Activated naive CD4-positive, alpha-beta T cell treated with anti-CD3 and anti-CD28 coated beads, Interleukin-2, amount 10 ng/mL, durations not matched to agents 7 days and 5 days (primary cell): ENCODE measurements at regions not wholly inside any gene's neighbourhood (a gene's known extent, or its start where the extent isn't known, plus 50 kb on each side); places are given as distances from the start of the nearest gene placed in this dataset.
"Not testable (repeated sequence)": the region's sequence is repeated elsewhere in the genome, so short reads cannot be mapped to it uniquely, and the experiment has no call there.

Experiments used
- CTCF ChIA-PET: fragments of 350-600 bp; sonication (Branson Sonifier 250); formaldehyde crosslinking; loops from one replicate; lab custom pipeline; 2021; ENCODE audit warnings: antibody characterized with exemption; lab: Charles Lee
- DNase-seq: peaks from one replicate; pipeline ENCODE4 v3.0.0-alpha.2; 2020
- H3K27ac Mint-ChIP-seq: one replicate; pipeline ENCODE4 v1.8.0; 2021; ENCODE audit warnings: mild to moderate bottlenecking, moderate library complexity, mixed read lengths
- H3K27me3 Mint-ChIP-seq: one replicate; pipeline ENCODE4 v1.8.0; 2021; ENCODE audit warnings: mild to moderate bottlenecking, mixed read lengths
- H3K36me3 Mint-ChIP-seq: one replicate; pipeline ENCODE4 v1.8.0; 2021; ENCODE audit warnings: mixed read lengths
- H3K4me1 Mint-ChIP-seq: one replicate; pipeline ENCODE4 v1.8.0; 2021; ENCODE audit warnings: mixed read lengths
- H3K4me3 Mint-ChIP-seq: one replicate; pipeline ENCODE4 v1.8.0; 2021; ENCODE audit warnings: mild to moderate bottlenecking, moderate library complexity, mixed read lengths
- H3K9me3 Mint-ChIP-seq: one replicate; pipeline ENCODE4 v1.8.0; 2021; ENCODE audit warnings: mixed read lengths

- Mint-ChIP-seq H3K4me3 (no peak overlapping the region), H3K4me1 (no peaks in the 10 kb centered on the region), H3K27ac (no peak overlapping the region), H3K9me3 (peaks cover 2% of the 10 kb centered on the region), H3K36me3 (no peaks in the 10 kb centered on the region), H3K27me3 (no peaks in the 10 kb centered on the region)
- no peak for DNase-seq
- CTCF ChIA-PET: no interaction called here
Observed at GRCh38 chr5:42301349-42301748, 121.9 kb upstream of the GHR start.

GRCh38 chr5:42302186-42302585, 121.1 kb upstream of the GHR start:
- Mint-ChIP-seq H3K27me3 (no peaks in the 10 kb centered on the region), H3K4me3 (no peak overlapping the region), H3K4me1 (no peaks in the 10 kb centered on the region), H3K36me3 (no peaks in the 10 kb centered on the region), H3K27ac (no peak overlapping the region), H3K9me3 (no peaks in the 10 kb centered on the region)
- DNase-seq: no peak
- CTCF ChIA-PET: no interaction called here

GRCh38 chr5:42306287-42306686, 117.0 kb upstream of the GHR start:
- CTCF ChIA-PET: no interaction called here
- Mint-ChIP-seq H3K4me3 (no peak overlapping the region), H3K9me3 (no peaks in the 10 kb centered on the region), H3K36me3 (no peaks in the 10 kb centered on the region), H3K27ac (no peak overlapping the region), H3K4me1 (no peaks in the 10 kb centered on the region), H3K27me3 (no peaks in the 10 kb centered on the region)
- no peak for DNase-seq

GRCh38 chr5:42309865-42310264, 113.4 kb upstream of the GHR start:
- Mint-ChIP-seq H3K4me3 (no peak overlapping the region), H3K4me1 (no peaks in the 10 kb centered on the region), H3K27ac (no peak overlapping the region), H3K27me3 (no peaks in the 10 kb centered on the region), H3K9me3 (no peaks in the 10 kb centered on the region), H3K36me3 (no peaks in the 10 kb centered on the region)
- CTCF ChIA-PET: no interaction called here
- DNase-seq: no peak

GRCh38 chr5:42315214-42315613, 108.0 kb upstream of the GHR start:
- no peak overlapping the region for H3K4me3 Mint-ChIP-seq
- H3K4me1 Mint-ChIP-seq: no peaks in the 10 kb centered on the region
- no peak overlapping the region for H3K27ac Mint-ChIP-seq
- DNase-seq: no peak
- peaks cover 11% of the 10 kb centered on the region for H3K9me3 Mint-ChIP-seq
- H3K36me3 Mint-ChIP-seq: no peaks in the 10 kb centered on the region
- no peaks in the 10 kb centered on the region for H3K27me3 Mint-ChIP-seq
- CTCF ChIA-PET: no interaction called here

- no peaks in the 10 kb centered on the region for H3K4me1 Mint-ChIP-seq
- CTCF ChIA-PET: interaction anchor here (0.8 kb wide), 1 partner anchor 17 kb away, joined by 3 read pairs; no protein-coding TSS in a partner anchor
- peaks cover 12% of the 10 kb centered on the region for H3K9me3 Mint-ChIP-seq
- no peaks in the 10 kb centered on the region for H3K36me3 Mint-ChIP-seq
- H3K27ac Mint-ChIP-seq: no peak overlapping the region
- H3K4me3 Mint-ChIP-seq: no peak overlapping the region
- no peak for DNase-seq
- H3K27me3 Mint-ChIP-seq: no peaks in the 10 kb centered on the region
Observed at GRCh38 chr5:42317575-42317974, 105.7 kb upstream of the GHR start.

GRCh38 chr5:42319546-42319945, 103.7 kb upstream of the GHR start:
- H3K27ac Mint-ChIP-seq, CTCF ChIA-PET, H3K27me3 Mint-ChIP-seq, H3K36me3 Mint-ChIP-seq, DNase-seq, H3K4me1 Mint-ChIP-seq, H3K4me3 Mint-ChIP-seq: not testable (repeated sequence)
- peaks cover 14% of the 10 kb centered on the region for H3K9me3 Mint-ChIP-seq

GRCh38 chr5:42321785-42322184, 101.5 kb upstream of the GHR start:
- Mint-ChIP-seq H3K4me3 (no peak overlapping the region), H3K27ac (no peak overlapping the region), H3K27me3 (no peaks in the 10 kb centered on the region), H3K36me3 (no peaks in the 10 kb centered on the region), H3K4me1 (no peaks in the 10 kb centered on the region), H3K9me3 (peaks cover 14% of the 10 kb centered on the region)
- DNase-seq: no peak
- CTCF ChIA-PET: no interaction called here

GRCh38 chr5:42337143-42337542, 86.1 kb upstream of the GHR start:
- peaks cover 19% of the 10 kb centered on the region for H3K9me3 Mint-ChIP-seq
- no peaks in the 10 kb centered on the region for H3K36me3 Mint-ChIP-seq
- no peak overlapping the region for H3K27ac Mint-ChIP-seq

GRCh38 chr5:42337607-42338006, 85.6 kb upstream of the GHR start:
- Mint-ChIP-seq H3K9me3 (peaks cover 19% of the 10 kb centered on the region), H3K27ac (no peak overlapping the region), H3K4me1 (no peaks in the 10 kb centered on the region), H3K27me3 (no peaks in the 10 kb centered on the region), H3K36me3 (no peaks in the 10 kb centered on the region), H3K4me3 (no peak overlapping the region)
- CTCF ChIA-PET: no interaction called here
- DNase-seq: no peak

More at GRCh38 chr5:42337143-42337542, 86.1 kb upstream of the GHR start:
- Mint-ChIP-seq H3K4me1 (no peaks in the 10 kb centered on the region), H3K4me3 (no peak overlapping the region), H3K27me3 (no peaks in the 10 kb centered on the region)
- DNase-seq: no peak
- CTCF ChIA-PET: no interaction called here

GRCh38 chr5:42338136-42338535, 85.1 kb upstream of the GHR start:
- H3K27me3 Mint-ChIP-seq: no peaks in the 10 kb centered on the region
- H3K4me3 Mint-ChIP-seq: no peak overlapping the region
- peaks cover 19% of the 10 kb centered on the region for H3K9me3 Mint-ChIP-seq
- CTCF ChIA-PET: no interaction called here
- no peak overlapping the region for H3K27ac Mint-ChIP-seq
- DNase-seq: no peak
- no peaks in the 10 kb centered on the region for H3K36me3 Mint-ChIP-seq
- no peaks in the 10 kb centered on the region for H3K4me1 Mint-ChIP-seq

- Mint-ChIP-seq H3K27ac (no peak overlapping the region), H3K4me3 (no peak overlapping the region), H3K27me3 (no peaks in the 10 kb centered on the region), H3K36me3 (no peaks in the 10 kb centered on the region), H3K4me1 (no peaks in the 10 kb centered on the region), H3K9me3 (peaks cover 5% of the 10 kb centered on the region)
- CTCF ChIA-PET: no interaction called here
- no peak for DNase-seq
Observed at GRCh38 chr5:42349163-42349562, 74.1 kb upstream of the GHR start.

- Mint-ChIP-seq H3K9me3 (peaks cover 5% of the 10 kb centered on the region), H3K36me3 (no peaks in the 10 kb centered on the region), H3K4me3 (no peak overlapping the region), H3K4me1 (no peaks in the 10 kb centered on the region), H3K27ac (no peak overlapping the region), H3K27me3 (no peaks in the 10 kb centered on the region)
- CTCF ChIA-PET: no interaction called here
- DNase-seq: no peak
Observed at GRCh38 chr5:42351956-42352355, 71.3 kb upstream of the GHR start.

GRCh38 chr5:42360056-42360455, 63.2 kb upstream of the GHR start:
- DNase-seq: no peak
- Mint-ChIP-seq H3K4me1 (no peaks in the 10 kb centered on the region), H3K27me3 (no peaks in the 10 kb centered on the region), H3K4me3 (no peak overlapping the region), H3K9me3 (no peaks in the 10 kb centered on the region), H3K36me3 (no peaks in the 10 kb centered on the region), H3K27ac (no peak overlapping the region)
- CTCF ChIA-PET: no interaction called here

- Mint-ChIP-seq H3K9me3 (no peaks in the 10 kb centered on the region), H3K36me3 (no peaks in the 10 kb centered on the region), H3K4me1 (no peaks in the 10 kb centered on the region), H3K4me3 (no peak overlapping the region), H3K27ac (no peak overlapping the region), H3K27me3 (no peaks in the 10 kb centered on the region)
- CTCF ChIA-PET: no interaction called here
- DNase-seq: no peak
Observed at GRCh38 chr5:42360616-42361314, 62.5 kb upstream of the GHR start.

- H3K27ac Mint-ChIP-seq: no peak overlapping the region
- no peaks in the 10 kb centered on the region for H3K9me3 Mint-ChIP-seq
- DNase-seq: no peak
- no peak overlapping the region for H3K4me3 Mint-ChIP-seq
- CTCF ChIA-PET: no interaction called here
- H3K36me3 Mint-ChIP-seq: no peaks in the 10 kb centered on the region
- no peaks in the 10 kb centered on the region for H3K27me3 Mint-ChIP-seq
- no peaks in the 10 kb centered on the region for H3K4me1 Mint-ChIP-seq
Observed at GRCh38 chr5:42361315-42361688, 61.9 kb upstream of the GHR start.
